SK-N-SH (cell line): ENCODE measurements at regions not wholly inside any gene's neighbourhood (a gene's known extent, or its start where the extent isn't known, plus 50 kb on each side); places are given as distances from the start of the nearest gene placed in this dataset.

Experiments used
- CTCF ChIA-PET: fragments of 300-600, 350-600 bp; formaldehyde crosslinking; extraction: SDS; loops from one replicate; lab custom pipeline; 2021; lab: Yijun Ruan, JAX
- POLR2A ChIA-PET: fragments of 350-600 bp; sonication (Branson Sonifier 250); formaldehyde crosslinking; extraction: SDS; loops from one replicate; lab custom pipeline; 2020; ENCODE audit warnings: antibody characterized with exemption, inconsistent platforms; lab: Yijun Ruan, JAX
- DNase-seq: peaks from one replicate; pipeline ENCODE4 v3.0.0; 2012
- H2AFZ ChIP-seq: fragments of 200-600 bp; sonication (generic); 2 replicates; pipeline ENCODE4 v1.8.1; 2016; ENCODE audit warnings: antibody characterized with exemption, mild to moderate bottlenecking, low read depth
- H3F3A ChIP-seq: fragments of 200-600 bp; sonication (generic); replicated peaks from 2 replicates; pipeline ENCODE3; 2016; ENCODE audit warnings: antibody characterized with exemption, mild to moderate bottlenecking; ENCODE audit not compliant: insufficient read depth
- H3K27ac ChIP-seq, 2 experiments: fragments of 200-500 bp in 1 of 2; fragments of 200-600 bp in 1 of 2; sonication (Bioruptor generic) in 1 of 2; sonication (generic), shearing (Covaris generic) in 1 of 2; 2 replicates each; pipeline versions ENCODE4 v1.5.1 to v1.6.1; 2014 to 2016; ENCODE audit warnings: low read depth in 2 of 2, inconsistent platforms in 1 of 2, low read length in 1 of 2, mild to moderate bottlenecking in 1 of 2, mixed read lengths in 1 of 2
- H3K27me3 ChIP-seq: fragments of 200-600 bp; sonication (generic), shearing (Covaris generic); 2 replicates; pipeline ENCODE4 v1.6.1; 2016; ENCODE audit warnings: mixed run types; ENCODE audit not compliant: insufficient read depth
- H3K36me3 ChIP-seq, 2 experiments: fragments of 200-500 bp in 1 of 2; fragments of 200-600 bp in 1 of 2; sonication (Bioruptor generic) in 1 of 2; sonication (generic) in 1 of 2; replicated peaks in 1 of 2; 2 replicates each; pipeline versions ENCODE3 to v1.5.1; 2014 to 2016; ENCODE audit warnings: low read length in 1 of 2, mild to moderate bottlenecking in 1 of 2; ENCODE audit not compliant: insufficient read depth in 2 of 2, control insufficient read depth in 1 of 2
- H3K4me1 ChIP-seq, 2 experiments: fragments of 200-500 bp in 1 of 2; fragments of 200-600 bp in 1 of 2; sonication (Bioruptor generic) in 1 of 2; sonication (generic), shearing (Covaris generic) in 1 of 2; 2 replicates each; pipeline versions ENCODE4 v1.5.1 to v1.6.1; 2014 to 2016; ENCODE audit warnings: low read depth in 1 of 2, low read length in 1 of 2, mixed run types in 1 of 2; ENCODE audit not compliant: insufficient read depth in 2 of 2, control insufficient read depth in 1 of 2
- H3K4me2 ChIP-seq: fragments of 200-600 bp; sonication (generic), shearing (Covaris generic); 2 replicates; pipeline ENCODE4 v1.6.1; 2017; ENCODE audit warnings: mixed run types
- H3K4me3 ChIP-seq, 2 experiments: fragments of 200-500 bp in 1 of 2; fragments of 200-600 bp in 1 of 2; sonication (Bioruptor generic) in 1 of 2; sonication (generic), shearing (Covaris generic) in 1 of 2; 2 replicates each; pipeline versions ENCODE4 v1.5.1 to v1.8.1; 2014 to 2016; ENCODE audit warnings: low read depth in 2 of 2, inconsistent platforms in 1 of 2, low read length in 1 of 2, mild to moderate bottlenecking in 1 of 2, mixed read lengths in 1 of 2, moderate library complexity in 1 of 2
- H3K79me2 ChIP-seq: fragments of 200-600 bp; sonication (generic); 2 replicates; pipeline ENCODE4 v1.8.1; 2017; ENCODE audit warnings: mild to moderate bottlenecking; ENCODE audit not compliant: insufficient read depth
- H3K9ac ChIP-seq: fragments of 200-600 bp; sonication (generic); 2 replicates; pipeline ENCODE4 v1.6.1; 2017; ENCODE audit warnings: mixed run types
- H3K9me2 ChIP-seq: fragments of 200-600 bp; sonication (generic); 2 replicates; pipeline ENCODE4 v1.6.1; 2017; ENCODE audit warnings: mixed run types
- H3K9me3 ChIP-seq: fragments of 200-600 bp; sonication (generic); 2 replicates; pipeline ENCODE4 v1.6.1; 2017; ENCODE audit warnings: mixed run types, mild to moderate bottlenecking, moderate library complexity
- H4K20me1 ChIP-seq: fragments of 200-600 bp; sonication (generic); 2 replicates; pipeline ENCODE4 v1.6.1; 2017; ENCODE audit warnings: mild to moderate bottlenecking, mixed run types; ENCODE audit not compliant: insufficient read depth
- CHD2 ChIP-seq: fragments of 150-350 bp; IDR thresholded peaks from 2 replicates; pipeline ENCODE4 v1.6.1; 2018; ENCODE audit warnings: low read length; ENCODE audit not compliant: partially characterized antibody
- ELF1 ChIP-seq: IDR thresholded peaks from 2 replicates; pipeline ENCODE4 v1.4.0; 2012
- EZH2phosphoT487 ChIP-seq: fragments of 200-600 bp; sonication (generic); IDR thresholded peaks from 2 replicates; pipeline ENCODE4 v1.6.1; 2017; ENCODE audit warnings: low read depth, mixed run types, mild to moderate bottlenecking, antibody characterized with exemption, moderate library complexity, borderline replicate concordance
- FOSL2 ChIP-seq: IDR thresholded peaks from 2 replicates; pipeline ENCODE4 v1.4.0; 2012; ENCODE audit warnings: low read depth, mild to moderate bottlenecking, moderate library complexity, borderline replicate concordance
- GATA2 ChIP-seq: sonication (generic); formaldehyde crosslinking; IDR thresholded peaks from 2 replicates; pipeline ENCODE4 v1.5.0; 2020; ENCODE audit warnings: mild to moderate bottlenecking, missing genetic modification reagents
- JUND ChIP-seq: IDR thresholded peaks from 2 replicates; pipeline ENCODE4 v1.4.0; 2012
- MEF2A ChIP-seq: IDR thresholded peaks from 2 replicates; pipeline ENCODE4 v1.4.0; 2012; ENCODE audit warnings: low read depth, borderline replicate concordance
- MXI1 ChIP-seq: IDR thresholded peaks from 2 replicates; pipeline ENCODE4 v1.6.1; 2012; ENCODE audit warnings: mild to moderate bottlenecking, low read depth, low read length, improper control_type of control experiment
- NFIC ChIP-seq: IDR thresholded peaks from 2 replicates; pipeline ENCODE4 v1.4.0; 2012; ENCODE audit warnings: borderline replicate concordance
- NRF1 ChIP-seq: IDR thresholded peaks from 2 replicates; pipeline ENCODE4 v1.6.1; 2012; ENCODE audit warnings: low read depth, mild to moderate bottlenecking, low read length
- POLR2AphosphoS5 ChIP-seq: IDR thresholded peaks from 2 replicates; pipeline ENCODE4 v1.6.1; 2012; ENCODE audit warnings: low read depth, low read length
- RAD21 ChIP-seq: IDR thresholded peaks from 2 replicates; pipeline ENCODE4 v1.6.1; 2012; ENCODE audit warnings: mild to moderate bottlenecking, low read length
- RFX5 ChIP-seq: IDR thresholded peaks from 2 replicates; pipeline ENCODE4 v1.6.1; 2012; ENCODE audit warnings: mild to moderate bottlenecking, improper control_type of control experiment, low read length
- SIN3A ChIP-seq: IDR thresholded peaks from 2 replicates; pipeline ENCODE4 v1.6.1; 2012; ENCODE audit warnings: low read depth, mild to moderate bottlenecking, low read length, moderate library complexity, borderline replicate concordance
- SMC3 ChIP-seq: IDR thresholded peaks from 2 replicates; pipeline ENCODE4 v1.6.1; 2012; ENCODE audit warnings: low read depth, low read length, improper control_type of control experiment
- TAF1 ChIP-seq: IDR thresholded peaks from 2 replicates; pipeline ENCODE4 v1.6.1; 2012; ENCODE audit warnings: low read depth, mild to moderate bottlenecking, low read length, moderate library complexity, borderline replicate concordance
- TCF12 ChIP-seq: IDR thresholded peaks from 2 replicates; pipeline ENCODE4 v1.4.0; 2012
- TEAD4 ChIP-seq: IDR thresholded peaks from 2 replicates; pipeline ENCODE4 v1.4.0; 2012; ENCODE audit warnings: mild to moderate bottlenecking, borderline replicate concordance; ENCODE audit not compliant: insufficient read depth
- WGBS: methylation state at CpG from one replicate; pipeline ENCODE4 v1.1.6; 2017; ENCODE audit warnings: low lambda C conversion rate; 5-methylcytosine and 5-hydroxymethylcytosine counted together
- TF ChIP-seq, protein P1 (sequence below): fragments of 150-350 bp; IDR thresholded peaks from 2 replicates; pipeline ENCODE4 v1.6.1; 2016; ENCODE audit warnings: mild to moderate bottlenecking, low read depth, low read length
- TF ChIP-seq, protein P2 (sequence below): IDR thresholded peaks from 2 replicates; pipeline ENCODE4 v1.4.0; 2012; ENCODE audit warnings: low read depth
- TF ChIP-seq, protein P3 (sequence below): IDR thresholded peaks from 2 replicates; pipeline ENCODE4 v1.6.1; 2012; ENCODE audit warnings: mild to moderate bottlenecking, low read depth, low read length, moderate library complexity
- TF ChIP-seq, protein P4 (sequence below): IDR thresholded peaks from 2 replicates; pipeline ENCODE4 v1.4.0; 2012; ENCODE audit warnings: low read depth, borderline replicate concordance

DNA sequence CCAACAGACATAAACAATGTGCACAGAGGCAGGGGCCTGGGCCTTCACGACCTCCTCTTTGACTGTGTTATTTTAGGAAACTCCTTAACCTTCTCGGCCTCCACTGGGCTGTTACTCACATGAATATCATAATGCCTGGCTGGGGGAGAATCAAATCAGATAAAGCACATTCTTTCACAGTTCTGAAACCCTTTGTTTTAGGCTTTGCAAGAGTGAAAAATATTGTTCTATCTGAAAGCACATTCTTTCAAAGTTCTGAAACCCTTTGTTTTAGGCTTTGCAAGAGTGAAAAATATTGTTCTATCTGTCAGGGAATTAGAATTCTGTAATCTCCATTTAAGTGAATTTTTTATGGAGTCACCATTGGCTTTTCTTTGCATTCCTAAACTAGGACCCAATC is 50.7 kb upstream of the SYNDIG1 start:
- H3K36me3 ChIP-seq = no peaks in the 10 kb centered on the region
- no peaks in the 10 kb centered on the region for H4K20me1 ChIP-seq
- H3K4me3 ChIP-seq = no peak overlapping the region
- no peaks in the 10 kb centered on the region for H3K79me2 ChIP-seq
- no peaks in the 10 kb centered on the region for H3K9me2 ChIP-seq
- H3K4me2 ChIP-seq = no peak overlapping the region
- CTCF ChIA-PET = no interaction called here
- no peaks in the 10 kb centered on the region for H3K9me3 ChIP-seq
- 13% methylated on average over 2 of the region's 2 CpGs for WGBS
- no peak for DNase-seq
- no peak overlapping the region for H3K27ac ChIP-seq
- peaks cover 0 to 6% of the 10 kb centered on the region in 2 experiments; a peak in 1 of 4 replicates for H3K4me1 ChIP-seq
- POLR2A ChIA-PET = no interaction called here
- H3F3A ChIP-seq = no peaks in the 10 kb centered on the region
- no peaks in the 10 kb centered on the region for H3K27me3 ChIP-seq
- no peak overlapping the region for H3K9ac ChIP-seq
- no peak overlapping the region for H2AFZ ChIP-seq
- TF ChIP-seq MXI1 (no peak), TEAD4 (no peak), NFIC (no peak), GATA2 (CRISPR knock-in tag) (no peak), EZH2phosphoT487 (no peak), TAF1 (no peak), ELF1 (no peak), MEF2A (no peak)
- TF ChIP-seq, protein P1, sequence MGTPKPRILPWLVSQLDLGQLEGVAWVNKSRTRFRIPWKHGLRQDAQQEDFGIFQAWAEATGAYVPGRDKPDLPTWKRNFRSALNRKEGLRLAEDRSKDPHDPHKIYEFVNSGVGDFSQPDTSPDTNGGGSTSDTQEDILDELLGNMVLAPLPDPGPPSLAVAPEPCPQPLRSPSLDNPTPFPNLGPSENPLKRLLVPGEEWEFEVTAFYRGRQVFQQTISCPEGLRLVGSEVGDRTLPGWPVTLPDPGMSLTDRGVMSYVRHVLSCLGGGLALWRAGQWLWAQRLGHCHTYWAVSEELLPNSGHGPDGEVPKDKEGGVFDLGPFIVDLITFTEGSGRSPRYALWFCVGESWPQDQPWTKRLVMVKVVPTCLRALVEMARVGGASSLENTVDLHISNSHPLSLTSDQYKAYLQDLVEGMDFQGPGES = no peak
- TF ChIP-seq, protein P2, sequence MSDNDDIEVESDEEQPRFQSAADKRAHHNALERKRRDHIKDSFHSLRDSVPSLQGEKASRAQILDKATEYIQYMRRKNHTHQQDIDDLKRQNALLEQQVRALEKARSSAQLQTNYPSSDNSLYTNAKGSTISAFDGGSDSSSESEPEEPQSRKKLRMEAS = no peak

DNA sequence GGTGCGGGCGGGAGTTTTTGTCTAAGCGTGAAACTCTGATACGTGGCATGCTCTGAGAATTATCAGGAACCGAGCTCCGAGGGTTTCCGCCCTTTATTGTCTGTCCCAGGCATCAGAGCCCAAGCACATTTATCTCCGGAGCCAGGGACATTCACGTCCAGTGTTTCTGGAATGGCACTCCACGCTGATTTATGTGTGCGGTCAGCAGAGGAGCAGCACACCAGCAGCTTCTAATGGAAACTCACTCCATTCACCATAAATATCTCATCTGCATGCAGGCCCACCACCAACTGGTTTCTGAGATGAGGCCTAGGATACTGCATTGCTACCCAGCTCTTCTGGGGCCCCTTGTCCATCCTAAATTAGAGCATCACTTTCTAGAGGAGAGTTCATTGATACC is 51.9 kb upstream of the SYNDIG1 start:
- Histone ChIP-seq H3K79me2 (no peaks in the 10 kb centered on the region), H3K4me2 (no peak overlapping the region), H3K36me3 (no peaks in the 10 kb centered on the region), H2AFZ (no peak overlapping the region), H3K27ac (no peak overlapping the region), H3K27me3 (no peaks in the 10 kb centered on the region), H3K4me1 (peaks cover 0 to 6% of the 10 kb centered on the region in 2 experiments; a peak in 1 of 4 replicates), H3K9me2 (no peaks in the 10 kb centered on the region), H4K20me1 (no peaks in the 10 kb centered on the region), H3K9ac (no peak overlapping the region), H3K4me3 (no peak overlapping the region), H3K9me3 (no peaks in the 10 kb centered on the region), H3F3A (no peaks in the 10 kb centered on the region)
- no peak for DNase-seq
- POLR2A ChIA-PET = no interaction called here
- no peak for TF ChIP-seq MXI1
- TF ChIP-seq RAD21 = no peak
- no peak for TF ChIP-seq TCF12
- TF ChIP-seq JUND = no peak
- TF ChIP-seq CHD2 = no peak
- TF ChIP-seq SMC3 = no peak
- TF ChIP-seq GATA2 (CRISPR knock-in tag) = no peak
- no peak for TF ChIP-seq RFX5
- no peak for TF ChIP-seq FOSL2
- no peak for TF ChIP-seq NFIC
- no peak for TF ChIP-seq TAF1
- TF ChIP-seq, protein P3, sequence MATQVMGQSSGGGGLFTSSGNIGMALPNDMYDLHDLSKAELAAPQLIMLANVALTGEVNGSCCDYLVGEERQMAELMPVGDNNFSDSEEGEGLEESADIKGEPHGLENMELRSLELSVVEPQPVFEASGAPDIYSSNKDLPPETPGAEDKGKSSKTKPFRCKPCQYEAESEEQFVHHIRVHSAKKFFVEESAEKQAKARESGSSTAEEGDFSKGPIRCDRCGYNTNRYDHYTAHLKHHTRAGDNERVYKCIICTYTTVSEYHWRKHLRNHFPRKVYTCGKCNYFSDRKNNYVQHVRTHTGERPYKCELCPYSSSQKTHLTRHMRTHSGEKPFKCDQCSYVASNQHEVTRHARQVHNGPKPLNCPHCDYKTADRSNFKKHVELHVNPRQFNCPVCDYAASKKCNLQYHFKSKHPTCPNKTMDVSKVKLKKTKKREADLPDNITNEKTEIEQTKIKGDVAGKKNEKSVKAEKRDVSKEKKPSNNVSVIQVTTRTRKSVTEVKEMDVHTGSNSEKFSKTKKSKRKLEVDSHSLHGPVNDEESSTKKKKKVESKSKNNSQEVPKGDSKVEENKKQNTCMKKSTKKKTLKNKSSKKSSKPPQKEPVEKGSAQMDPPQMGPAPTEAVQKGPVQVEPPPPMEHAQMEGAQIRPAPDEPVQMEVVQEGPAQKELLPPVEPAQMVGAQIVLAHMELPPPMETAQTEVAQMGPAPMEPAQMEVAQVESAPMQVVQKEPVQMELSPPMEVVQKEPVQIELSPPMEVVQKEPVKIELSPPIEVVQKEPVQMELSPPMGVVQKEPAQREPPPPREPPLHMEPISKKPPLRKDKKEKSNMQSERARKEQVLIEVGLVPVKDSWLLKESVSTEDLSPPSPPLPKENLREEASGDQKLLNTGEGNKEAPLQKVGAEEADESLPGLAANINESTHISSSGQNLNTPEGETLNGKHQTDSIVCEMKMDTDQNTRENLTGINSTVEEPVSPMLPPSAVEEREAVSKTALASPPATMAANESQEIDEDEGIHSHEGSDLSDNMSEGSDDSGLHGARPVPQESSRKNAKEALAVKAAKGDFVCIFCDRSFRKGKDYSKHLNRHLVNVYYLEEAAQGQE = no peak
- TF ChIP-seq, protein P2 = no peak
- TF ChIP-seq, protein P4, sequence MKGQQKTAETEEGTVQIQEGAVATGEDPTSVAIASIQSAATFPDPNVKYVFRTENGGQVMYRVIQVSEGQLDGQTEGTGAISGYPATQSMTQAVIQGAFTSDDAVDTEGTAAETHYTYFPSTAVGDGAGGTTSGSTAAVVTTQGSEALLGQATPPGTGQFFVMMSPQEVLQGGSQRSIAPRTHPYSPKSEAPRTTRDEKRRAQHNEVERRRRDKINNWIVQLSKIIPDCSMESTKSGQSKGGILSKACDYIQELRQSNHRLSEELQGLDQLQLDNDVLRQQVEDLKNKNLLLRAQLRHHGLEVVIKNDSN = no peak
- TF ChIP-seq EZH2phosphoT487 = no peak
- no peak for TF ChIP-seq NRF1
- no peak for TF ChIP-seq POLR2AphosphoS5
- TF ChIP-seq SIN3A = no peak
- CTCF ChIA-PET = no interaction called here
- WGBS = 41% methylated on average over 11 of the region's 11 CpGs
